22Rv1 (cell line): ENCODE measurements at regions not wholly inside any gene's neighbourhood (a gene's known extent, or its start where the extent isn't known, plus 50 kb on each side); places are given as distances from the start of the nearest gene placed in this dataset.

Source experiments
- H3K27ac ChIP-seq: fragments of 450-650 bp; 2 replicates; pipeline ENCODE4 v1.5.1; 2017
- CTCF ChIP-seq: fragments of 450-650 bp; IDR thresholded peaks from 2 replicates; pipeline ENCODE4 v1.5.1; 2017; ENCODE audit warnings: mild to moderate bottlenecking
- ZFX ChIP-seq: fragments of 450-650 bp; IDR thresholded peaks from 2 replicates; pipeline ENCODE4 v1.6.1; 2017; ENCODE audit warnings: antibody characterized with exemption, borderline replicate concordance

GRCh38 chr14:87430810-87431209, 562.2 kb downstream of the GALC start:
- no peak overlapping the region for H3K27ac ChIP-seq
- TF ChIP-seq CTCF = no peak
- TF ChIP-seq ZFX = no peak

DNA sequence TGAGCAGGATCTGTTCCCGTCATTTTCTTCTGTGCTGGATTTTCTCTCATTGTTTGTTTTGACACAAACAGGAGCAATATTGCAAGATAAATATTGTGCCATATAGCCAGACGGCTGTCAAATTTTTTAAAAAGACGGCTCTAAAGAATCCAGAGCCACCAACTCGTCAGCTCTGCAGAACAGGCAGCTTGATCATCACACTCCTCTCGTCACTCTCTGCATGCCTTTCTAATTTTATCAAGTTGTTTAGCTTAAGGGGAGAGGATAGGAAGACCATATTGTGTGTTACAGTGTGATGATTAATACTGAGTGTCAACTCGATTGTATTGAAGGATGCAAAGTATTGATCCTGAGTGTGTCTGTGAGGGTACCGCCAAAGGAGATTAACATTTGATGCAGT, 562.8 kb downstream of the GALC start:
- TF ChIP-seq CTCF (no peak), ZFX (no peak)
- no peak overlapping the region for H3K27ac ChIP-seq

GRCh38 chr14:87419925-87420324, 573.1 kb downstream of the GALC start:
- H3K27ac ChIP-seq = no peak overlapping the region
- TF ChIP-seq CTCF (no peak), ZFX (no peak)

GRCh38 chr14:87411370-87411769, 581.6 kb downstream of the GALC start:
- no peak for TF ChIP-seq ZFX
- no peak for TF ChIP-seq CTCF
- H3K27ac ChIP-seq = no peak overlapping the region

- TF ChIP-seq CTCF = no peak
- no peak overlapping the region for H3K27ac ChIP-seq
These were observed 583.6 kb downstream of the GALC start for GRCh38 chr14:87409393-87409792.

GRCh38 chr14:87407344-87407743, 585.6 kb downstream of the GALC start:
- no peak overlapping the region for H3K27ac ChIP-seq
- TF ChIP-seq ZFX = no peak
- no peak for TF ChIP-seq CTCF

GRCh38 chr14:87405563-87405962, 587.4 kb downstream of the GALC start:
- no peak for TF ChIP-seq ZFX
- TF ChIP-seq CTCF = no peak
- no peak overlapping the region for H3K27ac ChIP-seq
